Panc1 (cell line): ENCODE measurements at regions not wholly inside any gene's neighbourhood (a gene's known extent, or its start where the extent isn't known, plus 50 kb on each side); places are given as distances from the start of the nearest gene placed in this dataset.

Experiments used
- ATAC-seq: fragments of 200-7000 bp; cut with Tn5 transposase; 2 replicates; pipeline ENCODE4 v1.9.1; 2020; ENCODE audit warnings: mild to moderate bottlenecking, moderate library complexity
- BruUV-seq: library from RNA; stranded (reverse); fragments of 400-500 nt; replicated peaks from 2 replicates; lab custom pipeline; 2021; lab: Mats Ljungman, UMichigan
- CTCF ChIA-PET: fragments of 300-600 bp; sonication (Branson Sonifier 250); formaldehyde crosslinking; loops from one replicate; lab custom pipeline; 2022; ENCODE audit warnings: antibody characterized with exemption; lab: Charles Lee
- POLR2A ChIA-PET: fragments of 300-600 bp; sonication (Branson Sonifier 250); formaldehyde crosslinking; loops from one replicate; lab custom pipeline; 2022; ENCODE audit warnings: antibody characterized with exemption; lab: Charles Lee
- DNase-seq: peaks from one replicate; pipeline ENCODE4 v3.0.0-alpha.2; 2010; ENCODE audit warnings: low read depth, low spot score
- H3K27ac ChIP-seq: 2 replicates; pipeline ENCODE4 v1.5.1; 2011; ENCODE audit warnings: mild to moderate bottlenecking, low read length, inconsistent platforms
- H3K27me3 ChIP-seq: fragments of 200-500 bp; sonication (Bioruptor generic); 2 replicates; pipeline ENCODE4 v1.6.0; 2014; ENCODE audit warnings: low read length, inconsistent platforms; ENCODE audit not compliant: control insufficient read depth, insufficient read depth
- H3K36me3 ChIP-seq: fragments of 200-500 bp; sonication (Bioruptor generic); 2 replicates; pipeline ENCODE4 v1.5.1; 2014; ENCODE audit warnings: inconsistent platforms, mild to moderate bottlenecking, low read length, moderate library complexity; ENCODE audit not compliant: control insufficient read depth, insufficient read depth
- H3K4me1 ChIP-seq: 2 replicates; pipeline ENCODE4 v1.5.1; 2011; ENCODE audit warnings: inconsistent platforms, mild to moderate bottlenecking, low read length, moderate library complexity; ENCODE audit not compliant: control insufficient read depth, insufficient read depth
- H3K4me3 ChIP-seq, 2 experiments: 2 replicates each; pipeline ENCODE4 v1.5.1; 2011 to 2012; ENCODE audit warnings: low read depth in 2 of 2, low read length in 2 of 2, mild to moderate bottlenecking in 2 of 2, inconsistent platforms in 1 of 2, moderate library complexity in 1 of 2
- H3K9me3 ChIP-seq: fragments of 200-500 bp; sonication (Bioruptor generic); 2 replicates; pipeline ENCODE4 v1.5.1; 2014; ENCODE audit warnings: low read depth, mild to moderate bottlenecking, inconsistent platforms, low read length, moderate library complexity; ENCODE audit not compliant: control insufficient read depth, insufficient read depth
- POLR2AphosphoS5 ChIP-seq: IDR thresholded peaks from 2 replicates; pipeline ENCODE4 v1.6.1; 2012; ENCODE audit warnings: mild to moderate bottlenecking, low read depth, low read length, moderate library complexity
- SIN3A ChIP-seq: IDR thresholded peaks from 2 replicates; pipeline ENCODE4 v1.6.1; 2012; ENCODE audit warnings: low read depth, mild to moderate bottlenecking, low read length, moderate library complexity, borderline replicate concordance; ENCODE audit not compliant: insufficient read depth
- TCF7L2 ChIP-seq: IDR thresholded peaks from 2 replicates; pipeline ENCODE4 v1.6.1; 2011; ENCODE audit warnings: mild to moderate bottlenecking, low read depth, low read length, inconsistent platforms
- in situ Hi-C: cut with HindIII; loops from 2 replicates; pipeline ENCODE4 v1.10.0; 2016; ENCODE audit warnings: low sequenced_read_pairs, low pct_unique_long_range_greater_than_20kb
- intact Hi-C: fragments of 100-400 bp; cut with micrococcal nuclease; formaldehyde crosslinking; loops from one replicate; pipeline ENCODE4 v1.10.0; 2022; ENCODE audit not compliant: unreplicated experiment
- TF ChIP-seq, protein P1 (sequence below): fragments of 450-650 bp; IDR thresholded peaks from 2 replicates; pipeline ENCODE4 v1.5.1; 2017; ENCODE audit warnings: mild to moderate bottlenecking
- TF ChIP-seq, protein P2 (sequence below), 2 experiments: IDR thresholded peaks; 2 replicates each; pipeline ENCODE4 v1.6.1; 2011 to 2012; ENCODE audit warnings: low read depth in 2 of 2, control low read depth in 1 of 2, low read length in 1 of 2, mild to moderate bottlenecking in 1 of 2, moderate library complexity in 1 of 2; ENCODE audit not compliant: insufficient read depth in 1 of 2

DNA sequence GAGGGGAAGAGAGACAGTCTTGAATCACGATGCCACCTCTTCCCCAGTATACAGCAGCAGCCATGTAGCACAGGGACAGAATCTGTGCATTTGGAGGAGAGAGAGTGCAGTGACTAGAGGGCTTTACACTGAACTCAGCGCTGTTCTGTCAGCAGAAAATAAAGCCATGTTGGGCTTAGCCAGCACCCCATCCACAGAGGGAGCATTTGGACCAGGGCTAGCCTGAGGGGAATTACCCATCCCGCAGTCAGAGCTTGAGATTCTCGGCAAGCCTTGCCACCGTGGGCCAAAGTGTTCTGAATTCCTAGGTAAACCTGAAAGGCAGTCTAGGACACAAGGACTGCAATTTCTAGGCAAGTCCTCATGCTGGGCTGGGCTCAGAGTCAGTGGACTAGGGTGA, 120.4 kb upstream of the CNOT2 start:
- no peak overlapping the region for H3K27ac ChIP-seq
- BruUV-seq = no TSS peak
- in situ Hi-C loops = no loop called here
- H3K9me3 ChIP-seq = no peaks in the 10 kb centered on the region
- ATAC-seq = no peak
- no peaks in the 10 kb centered on the region for H3K36me3 ChIP-seq
- CTCF ChIA-PET = no interaction called here
- TF ChIP-seq, protein P1, sequence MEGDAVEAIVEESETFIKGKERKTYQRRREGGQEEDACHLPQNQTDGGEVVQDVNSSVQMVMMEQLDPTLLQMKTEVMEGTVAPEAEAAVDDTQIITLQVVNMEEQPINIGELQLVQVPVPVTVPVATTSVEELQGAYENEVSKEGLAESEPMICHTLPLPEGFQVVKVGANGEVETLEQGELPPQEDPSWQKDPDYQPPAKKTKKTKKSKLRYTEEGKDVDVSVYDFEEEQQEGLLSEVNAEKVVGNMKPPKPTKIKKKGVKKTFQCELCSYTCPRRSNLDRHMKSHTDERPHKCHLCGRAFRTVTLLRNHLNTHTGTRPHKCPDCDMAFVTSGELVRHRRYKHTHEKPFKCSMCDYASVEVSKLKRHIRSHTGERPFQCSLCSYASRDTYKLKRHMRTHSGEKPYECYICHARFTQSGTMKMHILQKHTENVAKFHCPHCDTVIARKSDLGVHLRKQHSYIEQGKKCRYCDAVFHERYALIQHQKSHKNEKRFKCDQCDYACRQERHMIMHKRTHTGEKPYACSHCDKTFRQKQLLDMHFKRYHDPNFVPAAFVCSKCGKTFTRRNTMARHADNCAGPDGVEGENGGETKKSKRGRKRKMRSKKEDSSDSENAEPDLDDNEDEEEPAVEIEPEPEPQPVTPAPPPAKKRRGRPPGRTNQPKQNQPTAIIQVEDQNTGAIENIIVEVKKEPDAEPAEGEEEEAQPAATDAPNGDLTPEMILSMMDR = no peak
- TF ChIP-seq POLR2AphosphoS5 (no peak), TCF7L2 (no peak), SIN3A (no peak)
- TF ChIP-seq, protein P2, sequence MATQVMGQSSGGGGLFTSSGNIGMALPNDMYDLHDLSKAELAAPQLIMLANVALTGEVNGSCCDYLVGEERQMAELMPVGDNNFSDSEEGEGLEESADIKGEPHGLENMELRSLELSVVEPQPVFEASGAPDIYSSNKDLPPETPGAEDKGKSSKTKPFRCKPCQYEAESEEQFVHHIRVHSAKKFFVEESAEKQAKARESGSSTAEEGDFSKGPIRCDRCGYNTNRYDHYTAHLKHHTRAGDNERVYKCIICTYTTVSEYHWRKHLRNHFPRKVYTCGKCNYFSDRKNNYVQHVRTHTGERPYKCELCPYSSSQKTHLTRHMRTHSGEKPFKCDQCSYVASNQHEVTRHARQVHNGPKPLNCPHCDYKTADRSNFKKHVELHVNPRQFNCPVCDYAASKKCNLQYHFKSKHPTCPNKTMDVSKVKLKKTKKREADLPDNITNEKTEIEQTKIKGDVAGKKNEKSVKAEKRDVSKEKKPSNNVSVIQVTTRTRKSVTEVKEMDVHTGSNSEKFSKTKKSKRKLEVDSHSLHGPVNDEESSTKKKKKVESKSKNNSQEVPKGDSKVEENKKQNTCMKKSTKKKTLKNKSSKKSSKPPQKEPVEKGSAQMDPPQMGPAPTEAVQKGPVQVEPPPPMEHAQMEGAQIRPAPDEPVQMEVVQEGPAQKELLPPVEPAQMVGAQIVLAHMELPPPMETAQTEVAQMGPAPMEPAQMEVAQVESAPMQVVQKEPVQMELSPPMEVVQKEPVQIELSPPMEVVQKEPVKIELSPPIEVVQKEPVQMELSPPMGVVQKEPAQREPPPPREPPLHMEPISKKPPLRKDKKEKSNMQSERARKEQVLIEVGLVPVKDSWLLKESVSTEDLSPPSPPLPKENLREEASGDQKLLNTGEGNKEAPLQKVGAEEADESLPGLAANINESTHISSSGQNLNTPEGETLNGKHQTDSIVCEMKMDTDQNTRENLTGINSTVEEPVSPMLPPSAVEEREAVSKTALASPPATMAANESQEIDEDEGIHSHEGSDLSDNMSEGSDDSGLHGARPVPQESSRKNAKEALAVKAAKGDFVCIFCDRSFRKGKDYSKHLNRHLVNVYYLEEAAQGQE (IDR thresholded peaks at IDR 0.05; ENCODE audit: insufficient read depth in 1 of 2, low read depth in 2 of 2, low read length in 1 of 2) = no peak
- intact Hi-C loops = no loop called here
- POLR2A ChIA-PET = no interaction called here
- H3K4me3 ChIP-seq = no peak overlapping the region
- no peaks in the 10 kb centered on the region for H3K27me3 ChIP-seq
- H3K4me1 ChIP-seq = no peaks in the 10 kb centered on the region
- no peak for DNase-seq

DNA sequence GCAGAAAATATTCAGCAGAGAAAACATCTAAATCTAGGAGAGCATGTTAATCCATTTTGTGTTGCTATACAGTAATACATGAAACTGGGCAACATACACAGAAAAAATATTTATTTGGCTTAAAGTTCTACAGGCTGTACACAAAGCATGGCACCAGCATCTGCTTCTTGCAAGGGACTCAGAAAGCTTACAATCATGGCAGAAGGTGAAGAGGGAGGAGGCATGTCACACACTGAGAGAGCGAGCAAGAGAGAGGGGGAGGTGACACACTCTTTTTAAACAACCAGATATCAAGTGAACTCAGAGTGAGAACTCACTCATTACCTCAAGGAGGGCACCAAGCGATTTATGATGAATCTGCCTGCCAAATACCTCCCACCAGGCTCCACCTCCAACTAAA, 94.2 kb upstream of the CNOT2 start:
- intact Hi-C loops (no loop called here), in situ Hi-C loops (no loop called here)
- no peaks in the 10 kb centered on the region for H3K36me3 ChIP-seq
- TF ChIP-seq SIN3A (no peak), POLR2AphosphoS5 (no peak), TCF7L2 (no peak)
- TF ChIP-seq, protein P1 = no peak
- TF ChIP-seq, protein P2 (IDR thresholded peaks at IDR 0.05; ENCODE audit: insufficient read depth in 1 of 2, low read depth in 2 of 2, low read length in 1 of 2) = no peak
- DNase-seq (no peak), ATAC-seq (no peak)
- no peaks in the 10 kb centered on the region for H3K27me3 ChIP-seq
- ChIA-PET CTCF (no interaction called here), POLR2A (no interaction called here)
- H3K9me3 ChIP-seq = no peaks in the 10 kb centered on the region
- no peak overlapping the region for H3K27ac ChIP-seq
- BruUV-seq = no TSS peak
- H3K4me1 ChIP-seq = no peaks in the 10 kb centered on the region
- no peak overlapping the region for H3K4me3 ChIP-seq
